ENCODE measurements at regions not wholly inside any gene's neighbourhood (a gene's known extent, or its start where the extent isn't known, plus 50 kb on each side); places are given as distances from the start of the nearest gene placed in this dataset.

DNA sequence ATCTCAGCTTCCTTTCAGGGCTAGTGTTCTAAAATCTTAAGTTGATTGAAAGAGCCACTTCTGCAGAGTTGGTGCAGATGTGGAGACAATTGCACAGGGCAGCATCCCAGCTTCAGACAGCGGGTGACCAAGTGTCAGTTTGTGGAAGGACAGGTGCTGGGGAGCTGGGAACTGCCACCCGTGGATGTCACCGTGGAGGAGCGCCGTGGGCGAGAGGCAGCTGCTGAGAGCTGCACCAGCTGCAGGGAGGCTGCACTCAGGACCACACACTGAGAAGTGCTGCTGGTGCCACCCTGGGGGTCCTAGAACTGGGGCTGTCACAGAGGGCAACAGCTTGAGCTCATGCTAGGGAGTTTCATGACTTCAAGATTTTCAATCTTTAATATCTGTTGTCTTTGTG is 543.0 kb upstream of the FZD8 start:
- H3K36me3 Mint-ChIP-seq (ENCODE audit: low read depth, unreplicated experiment), result no peaks in the 10 kb centered on the region
- H3K4me1 Mint-ChIP-seq (ENCODE audit: unreplicated experiment), result no peaks in the 10 kb centered on the region
- H3K27ac Mint-ChIP-seq (ENCODE audit: unreplicated experiment), result no peak overlapping the region
- no peak for DNase-seq (ENCODE audit: low spot score)
- H3K4me3 Mint-ChIP-seq (ENCODE audit: unreplicated experiment), result no peak overlapping the region
- TF ChIP-seq, protein P1, sequence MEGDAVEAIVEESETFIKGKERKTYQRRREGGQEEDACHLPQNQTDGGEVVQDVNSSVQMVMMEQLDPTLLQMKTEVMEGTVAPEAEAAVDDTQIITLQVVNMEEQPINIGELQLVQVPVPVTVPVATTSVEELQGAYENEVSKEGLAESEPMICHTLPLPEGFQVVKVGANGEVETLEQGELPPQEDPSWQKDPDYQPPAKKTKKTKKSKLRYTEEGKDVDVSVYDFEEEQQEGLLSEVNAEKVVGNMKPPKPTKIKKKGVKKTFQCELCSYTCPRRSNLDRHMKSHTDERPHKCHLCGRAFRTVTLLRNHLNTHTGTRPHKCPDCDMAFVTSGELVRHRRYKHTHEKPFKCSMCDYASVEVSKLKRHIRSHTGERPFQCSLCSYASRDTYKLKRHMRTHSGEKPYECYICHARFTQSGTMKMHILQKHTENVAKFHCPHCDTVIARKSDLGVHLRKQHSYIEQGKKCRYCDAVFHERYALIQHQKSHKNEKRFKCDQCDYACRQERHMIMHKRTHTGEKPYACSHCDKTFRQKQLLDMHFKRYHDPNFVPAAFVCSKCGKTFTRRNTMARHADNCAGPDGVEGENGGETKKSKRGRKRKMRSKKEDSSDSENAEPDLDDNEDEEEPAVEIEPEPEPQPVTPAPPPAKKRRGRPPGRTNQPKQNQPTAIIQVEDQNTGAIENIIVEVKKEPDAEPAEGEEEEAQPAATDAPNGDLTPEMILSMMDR (IDR thresholded peaks at IDR 0.05; ENCODE audit: unreplicated experiment), result no peak
- H3K27me3 Mint-ChIP-seq (ENCODE audit: unreplicated experiment), result no peaks in the 10 kb centered on the region
- no peaks in the 10 kb centered on the region for H3K9me3 Mint-ChIP-seq (ENCODE audit: unreplicated experiment)

DNA sequence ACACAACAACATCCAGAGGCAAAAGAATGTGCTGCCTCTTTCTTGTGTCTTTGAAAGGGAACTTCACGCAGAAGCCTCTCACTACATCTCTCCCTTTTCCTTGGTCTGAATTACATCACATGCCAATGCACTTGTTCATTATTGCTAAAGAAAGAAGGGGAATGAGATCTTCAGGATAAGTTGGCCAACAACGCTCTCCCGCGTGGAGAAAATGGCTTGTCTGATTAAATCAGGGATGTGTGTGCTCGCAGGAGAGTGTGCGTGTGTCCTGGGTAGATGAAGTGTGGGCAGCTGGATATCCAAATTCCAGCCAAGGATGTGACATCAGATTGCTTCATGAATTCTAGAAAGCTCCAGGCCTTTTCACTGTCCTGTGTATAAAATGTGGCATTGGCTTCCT is 541.6 kb upstream of the FZD8 start:
- no peaks in the 10 kb centered on the region for H3K4me1 Mint-ChIP-seq (ENCODE audit: unreplicated experiment)
- no peaks in the 10 kb centered on the region for H3K9me3 Mint-ChIP-seq (ENCODE audit: unreplicated experiment)
- TF ChIP-seq, protein P1 (IDR thresholded peaks at IDR 0.05; ENCODE audit: unreplicated experiment), result no peak
- no peak for DNase-seq (ENCODE audit: low spot score)
- no peaks in the 10 kb centered on the region for H3K27me3 Mint-ChIP-seq (ENCODE audit: unreplicated experiment)
- no peak overlapping the region for H3K4me3 Mint-ChIP-seq (ENCODE audit: unreplicated experiment)
- no peaks in the 10 kb centered on the region for H3K36me3 Mint-ChIP-seq (ENCODE audit: low read depth, unreplicated experiment)
- no peak overlapping the region for H3K27ac Mint-ChIP-seq (ENCODE audit: unreplicated experiment)

DNA sequence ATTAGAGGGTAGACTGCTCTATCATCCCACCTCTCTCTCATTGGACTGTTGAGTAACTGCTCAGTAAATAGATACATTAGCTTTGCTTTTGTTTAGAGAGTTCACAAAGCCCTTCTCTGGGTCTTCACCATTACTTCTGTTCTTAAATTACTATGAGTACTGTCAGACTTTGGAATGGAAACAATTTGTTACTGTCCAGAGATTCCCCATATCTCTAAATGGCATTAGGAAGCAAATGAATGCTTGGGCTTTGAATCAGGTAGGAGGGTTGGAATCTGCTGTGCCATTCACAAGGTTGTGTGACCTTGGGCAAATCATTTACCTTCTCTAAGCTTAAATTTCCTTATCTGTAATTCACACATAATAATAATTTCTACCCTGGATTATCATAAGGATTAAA is 541.0 kb upstream of the FZD8 start:
- TF ChIP-seq, protein P1 (IDR thresholded peaks at IDR 0.05; ENCODE audit: unreplicated experiment), result no peak
- H3K27ac Mint-ChIP-seq (ENCODE audit: unreplicated experiment), result no peak overlapping the region
- DNase-seq (ENCODE audit: low spot score), result no peak
- H3K4me3 Mint-ChIP-seq (ENCODE audit: unreplicated experiment), result no peak overlapping the region
- no peaks in the 10 kb centered on the region for H3K4me1 Mint-ChIP-seq (ENCODE audit: unreplicated experiment)
- no peaks in the 10 kb centered on the region for H3K27me3 Mint-ChIP-seq (ENCODE audit: unreplicated experiment)
- H3K36me3 Mint-ChIP-seq (ENCODE audit: low read depth, unreplicated experiment), result no peaks in the 10 kb centered on the region
- no peaks in the 10 kb centered on the region for H3K9me3 Mint-ChIP-seq (ENCODE audit: unreplicated experiment)

DNA sequence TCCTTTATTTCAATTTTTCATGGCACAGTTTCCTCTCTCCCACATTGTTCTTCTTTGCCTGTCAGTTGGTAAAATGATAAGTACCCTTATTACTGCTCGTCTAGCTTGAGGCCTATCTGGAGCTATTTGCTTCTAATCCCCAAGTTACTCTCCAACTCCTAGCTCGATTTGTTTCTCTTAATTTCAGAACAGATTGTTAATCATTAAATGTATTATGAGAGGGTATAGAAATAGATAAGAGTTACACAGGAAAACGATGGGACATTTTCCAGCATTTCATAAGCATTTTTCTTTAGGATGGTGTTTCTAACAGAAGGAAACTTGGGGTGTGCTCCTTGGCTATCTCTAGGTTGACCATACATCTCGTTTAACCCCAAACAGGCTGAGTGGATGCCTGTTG is 540.5 kb upstream of the FZD8 start:
- Mint-ChIP-seq H3K27me3 (ENCODE audit: unreplicated experiment) (no peaks in the 10 kb centered on the region), H3K4me3 (ENCODE audit: unreplicated experiment) (no peak overlapping the region), H3K36me3 (ENCODE audit: low read depth, unreplicated experiment) (no peaks in the 10 kb centered on the region), H3K9me3 (ENCODE audit: unreplicated experiment) (no peaks in the 10 kb centered on the region), H3K4me1 (ENCODE audit: unreplicated experiment) (no peaks in the 10 kb centered on the region), H3K27ac (ENCODE audit: unreplicated experiment) (no peak overlapping the region)
- no peak for DNase-seq (ENCODE audit: low spot score)
- TF ChIP-seq, protein P1 (IDR thresholded peaks at IDR 0.05; ENCODE audit: unreplicated experiment), result no peak

DNA sequence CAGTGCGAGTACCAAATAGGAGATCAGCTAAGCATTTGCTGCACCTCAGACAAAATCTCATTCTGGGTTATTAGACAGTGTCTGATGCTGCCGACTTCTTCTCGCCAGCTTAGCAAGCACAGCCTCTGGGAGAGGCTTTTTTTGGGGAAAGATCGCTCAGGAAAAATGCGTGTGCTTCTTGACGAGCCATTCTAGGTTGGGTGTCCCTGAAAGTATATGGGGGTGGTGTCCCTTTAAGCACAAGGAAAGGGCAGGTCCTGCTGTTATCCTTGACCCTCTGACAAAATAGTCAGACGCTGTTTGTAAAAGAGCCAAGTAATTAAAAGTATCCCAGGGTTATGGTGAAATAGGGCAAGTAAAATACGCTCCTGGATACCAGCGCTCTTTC is 540.1 kb upstream of the FZD8 start:
- Mint-ChIP-seq H3K27ac (ENCODE audit: unreplicated experiment) (no peak overlapping the region), H3K36me3 (ENCODE audit: low read depth, unreplicated experiment) (no peaks in the 10 kb centered on the region), H3K9me3 (ENCODE audit: unreplicated experiment) (no peaks in the 10 kb centered on the region), H3K27me3 (ENCODE audit: unreplicated experiment) (no peaks in the 10 kb centered on the region), H3K4me3 (ENCODE audit: unreplicated experiment) (no peak overlapping the region), H3K4me1 (ENCODE audit: unreplicated experiment) (no peaks in the 10 kb centered on the region)
- DNase-seq (ENCODE audit: low spot score), result no peak
- TF ChIP-seq, protein P1 (IDR thresholded peaks at IDR 0.05; ENCODE audit: unreplicated experiment), result no peak

Data from endothelial cell (in vitro differentiated cells).